IPS-20b (cell line): ENCODE measurements at regions not wholly inside any gene's neighbourhood (a gene's known extent, or its start where the extent isn't known, plus 50 kb on each side); places are given as distances from the start of the nearest gene placed in this dataset.

ENCODE experiments used
- H3K27ac ChIP-seq: one replicate; pipeline ENCODE4 v1.5.1; 2013; ENCODE audit warnings: low read length
- H3K27me3 ChIP-seq: 2 replicates; pipeline ENCODE4 v1.6.1; 2013; ENCODE audit warnings: mild to moderate bottlenecking, low read length, inconsistent platforms; ENCODE audit not compliant: insufficient read depth
- H3K36me3 ChIP-seq: 2 replicates; pipeline ENCODE4 v1.6.1; 2013; ENCODE audit warnings: low read depth, mild to moderate bottlenecking, inconsistent platforms, low read length, moderate library complexity; ENCODE audit not compliant: insufficient read depth
- H3K4me1 ChIP-seq: 2 replicates; pipeline ENCODE4 v1.6.1; 2013; ENCODE audit warnings: mild to moderate bottlenecking, control low read depth, inconsistent platforms, low read length, moderate library complexity; ENCODE audit not compliant: insufficient read depth
- H3K4me3 ChIP-seq: 2 replicates; pipeline ENCODE4 v1.5.1; 2013; ENCODE audit warnings: mild to moderate bottlenecking, low read length, inconsistent platforms
- H3K9ac ChIP-seq: 2 replicates; pipeline ENCODE4 v1.6.1; 2013; ENCODE audit warnings: low read depth, mild to moderate bottlenecking, inconsistent platforms, low read length, moderate library complexity
- H3K9me3 ChIP-seq: 2 replicates; pipeline ENCODE4 v1.6.1; 2013; ENCODE audit warnings: mild to moderate bottlenecking, low read depth, low read length, inconsistent platforms; ENCODE audit not compliant: insufficient read depth

- H3K4me3 ChIP-seq: no peak overlapping the region
- H3K4me1 ChIP-seq: no peaks in the 10 kb centered on the region
These were observed 142.7 kb downstream of the PFKFB3 start for GRCh38 chr10:6345404-6345803.

GRCh38 chr10:6346631-6347030, 143.9 kb downstream of the PFKFB3 start:
- H3K4me3 ChIP-seq: no peak overlapping the region
- H3K27me3 ChIP-seq: no peaks in the 10 kb centered on the region
- H3K4me1 ChIP-seq: no peaks in the 10 kb centered on the region
- H3K27ac ChIP-seq: no peak overlapping the region
- no peaks in the 10 kb centered on the region for H3K9me3 ChIP-seq
- H3K36me3 ChIP-seq: no peaks in the 10 kb centered on the region
- H3K9ac ChIP-seq: no peak overlapping the region

More at GRCh38 chr10:6345404-6345803, 142.7 kb downstream of the PFKFB3 start:
- Histone ChIP-seq H3K9ac (no peak overlapping the region), H3K27me3 (no peaks in the 10 kb centered on the region), H3K27ac (no peak overlapping the region), H3K9me3 (no peaks in the 10 kb centered on the region), H3K36me3 (no peaks in the 10 kb centered on the region)

GRCh38 chr10:6347391-6347951, 144.7 kb downstream of the PFKFB3 start:
- H3K9ac ChIP-seq: no peak overlapping the region
- H3K4me1 ChIP-seq: no peaks in the 10 kb centered on the region
- H3K4me3 ChIP-seq: no peak overlapping the region
- H3K9me3 ChIP-seq: no peaks in the 10 kb centered on the region
- H3K27ac ChIP-seq: no peak overlapping the region
- H3K27me3 ChIP-seq: no peaks in the 10 kb centered on the region
- H3K36me3 ChIP-seq: no peaks in the 10 kb centered on the region

- Histone ChIP-seq H3K4me3 (no peak overlapping the region), H3K27me3 (no peaks in the 10 kb centered on the region), H3K36me3 (no peaks in the 10 kb centered on the region), H3K4me1 (no peaks in the 10 kb centered on the region), H3K9me3 (no peaks in the 10 kb centered on the region), H3K9ac (no peak overlapping the region), H3K27ac (no peak overlapping the region)
These were observed 145.6 kb downstream of the PFKFB3 start for GRCh38 chr10:6348096-6348874.

- no peaks in the 10 kb centered on the region for H3K9me3 ChIP-seq
- H3K9ac ChIP-seq: no peak overlapping the region
- H3K27me3 ChIP-seq: no peaks in the 10 kb centered on the region
- H3K4me1 ChIP-seq: no peaks in the 10 kb centered on the region
- no peaks in the 10 kb centered on the region for H3K36me3 ChIP-seq
- no peak overlapping the region for H3K27ac ChIP-seq
- no peak overlapping the region for H3K4me3 ChIP-seq
These were observed 147.3 kb downstream of the PFKFB3 start for GRCh38 chr10:6349846-6350535.

GRCh38 chr10:6350609-6351008, 147.9 kb downstream of the PFKFB3 start:
- no peak overlapping the region for H3K9ac ChIP-seq

GRCh38 chr10:6351495-6351894, 148.8 kb downstream of the PFKFB3 start:
- Histone ChIP-seq H3K4me1 (no peaks in the 10 kb centered on the region), H3K36me3 (no peaks in the 10 kb centered on the region), H3K9ac (no peak overlapping the region), H3K4me3 (no peak overlapping the region), H3K9me3 (peaks cover 5% of the 10 kb centered on the region; the same call in 1 of the 2 replicates), H3K27me3 (no peaks in the 10 kb centered on the region), H3K27ac (no peak overlapping the region)

More at GRCh38 chr10:6350609-6351008, 147.9 kb downstream of the PFKFB3 start:
- H3K27me3 ChIP-seq: no peaks in the 10 kb centered on the region
- H3K4me3 ChIP-seq: no peak overlapping the region
- no peaks in the 10 kb centered on the region for H3K4me1 ChIP-seq
- no peaks in the 10 kb centered on the region for H3K36me3 ChIP-seq
- H3K27ac ChIP-seq: no peak overlapping the region
- H3K9me3 ChIP-seq: no peaks in the 10 kb centered on the region

GRCh38 chr10:6353526-6353925, 150.8 kb downstream of the PFKFB3 start:
- Histone ChIP-seq H3K36me3 (no peaks in the 10 kb centered on the region), H3K27me3 (no peaks in the 10 kb centered on the region), H3K4me1 (no peaks in the 10 kb centered on the region), H3K27ac (no peak overlapping the region), H3K9me3 (peaks cover 7% of the 10 kb centered on the region; the same call in 1 of the 2 replicates), H3K9ac (no peak overlapping the region), H3K4me3 (no peak overlapping the region)

GRCh38 chr10:6354168-6354772, 151.5 kb downstream of the PFKFB3 start:
- peaks cover 7% of the 10 kb centered on the region; the same call in 1 of the 2 replicates for H3K9me3 ChIP-seq
- no peak overlapping the region for H3K9ac ChIP-seq
- no peaks in the 10 kb centered on the region for H3K4me1 ChIP-seq
- no peaks in the 10 kb centered on the region for H3K27me3 ChIP-seq
- H3K4me3 ChIP-seq: no peak overlapping the region
- H3K36me3 ChIP-seq: no peaks in the 10 kb centered on the region
- H3K27ac ChIP-seq: no peak overlapping the region

GRCh38 chr10:6356280-6356793, 153.6 kb downstream of the PFKFB3 start:
- H3K36me3 ChIP-seq: no peaks in the 10 kb centered on the region
- H3K9ac ChIP-seq: no peak overlapping the region
- no peaks in the 10 kb centered on the region for H3K4me1 ChIP-seq
- no peak overlapping the region for H3K4me3 ChIP-seq
- H3K27me3 ChIP-seq: no peaks in the 10 kb centered on the region
- H3K27ac ChIP-seq: no peak overlapping the region
- H3K9me3 ChIP-seq: peaks cover 7% of the 10 kb centered on the region; the same call in 1 of the 2 replicates

GRCh38 chr10:6361869-6362268, 159.1 kb downstream of the PFKFB3 start:
- no peak overlapping the region for H3K27ac ChIP-seq
- H3K36me3 ChIP-seq: no peaks in the 10 kb centered on the region
- no peak overlapping the region for H3K9ac ChIP-seq
- H3K27me3 ChIP-seq: no peaks in the 10 kb centered on the region
- H3K4me3 ChIP-seq: no peak overlapping the region
- no peaks in the 10 kb centered on the region for H3K9me3 ChIP-seq
- H3K4me1 ChIP-seq: peaks cover 21% of the 10 kb centered on the region; the same call in 1 of the 2 replicates
